ENCODE measurements at regions not wholly inside any gene's neighbourhood (a gene's known extent, or its start where the extent isn't known, plus 50 kb on each side); places are given as distances from the start of the nearest gene placed in this dataset.
"Not testable (repeated sequence)": the region's sequence is repeated elsewhere in the genome, so short reads cannot be mapped to it uniquely, and the experiment has no call there.

DNA sequence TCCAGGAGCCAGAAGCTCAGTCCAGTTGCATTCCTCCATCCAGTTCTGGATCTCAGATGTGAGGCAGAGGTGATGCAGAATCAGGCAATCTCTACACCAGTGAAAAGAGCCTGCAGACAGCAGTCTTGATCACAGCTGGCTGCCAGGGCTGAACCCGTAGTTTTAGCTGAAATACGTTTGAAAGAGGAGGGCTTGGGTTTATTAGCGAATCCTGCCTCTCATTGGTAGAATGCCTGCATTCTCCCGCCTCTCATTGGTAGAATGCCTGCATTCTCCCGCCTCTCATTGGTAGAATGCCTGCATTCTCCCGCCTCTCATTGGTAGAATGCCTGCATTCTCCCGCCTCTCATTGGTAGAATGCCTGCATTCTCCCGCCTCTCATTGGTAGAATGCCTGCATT is 359.4 kb upstream of the TPM1 start:
- not testable (repeated sequence) for H3K9me3 ChIP-seq (ENCODE audit: insufficient read depth, low read depth, low read length); H3K4me1 ChIP-seq (ENCODE audit: insufficient read depth, low read length); H3K9ac ChIP-seq (ENCODE audit: low read depth, low read length); H3K27me3 ChIP-seq (ENCODE audit: insufficient read depth, low read length); H3K36me3 ChIP-seq (ENCODE audit: insufficient read depth, low read depth, low read length); H3K4me3 ChIP-seq (ENCODE audit: low read length); H3K27ac ChIP-seq (ENCODE audit: low read length)

DNA sequence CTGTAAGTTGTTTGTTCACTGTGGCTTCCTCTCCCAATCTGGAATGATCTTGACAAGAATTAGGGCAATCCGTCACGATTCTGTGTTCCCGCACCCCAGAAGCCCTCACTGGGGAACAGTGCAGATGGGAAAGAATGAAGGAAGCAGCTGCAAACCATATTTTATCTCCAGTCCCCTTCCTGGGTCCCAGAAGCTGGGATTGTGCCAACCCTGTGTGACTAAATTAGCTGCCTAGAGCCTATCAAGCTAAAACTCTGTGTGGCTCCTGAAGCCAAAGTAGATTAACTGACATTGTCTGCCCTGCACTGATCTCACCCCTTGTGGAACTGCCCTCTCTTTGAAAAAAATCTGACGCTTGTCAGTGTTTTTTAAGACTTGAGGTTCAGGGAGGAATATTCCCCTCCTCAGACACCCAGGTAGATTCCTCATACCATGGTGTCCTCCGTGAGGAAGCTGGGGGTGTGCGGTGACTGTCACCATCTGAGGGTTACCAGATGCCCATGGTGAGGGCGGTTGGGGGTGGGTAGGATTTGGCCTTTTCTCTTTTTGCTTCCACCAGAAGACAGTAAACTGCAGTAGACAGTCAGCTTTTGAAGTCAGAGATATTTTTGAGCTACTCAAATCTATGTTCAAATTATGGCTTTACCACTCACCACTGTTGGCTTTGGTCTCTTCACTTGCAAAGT is 358.3 kb upstream of the TPM1 start:
- no peak overlapping the region for H3K27ac ChIP-seq (ENCODE audit: low read length)
- no peaks in the 10 kb centered on the region for H3K4me1 ChIP-seq (ENCODE audit: insufficient read depth, low read length)
- no peak overlapping the region for H3K4me3 ChIP-seq (ENCODE audit: low read length)
- H3K9ac ChIP-seq (ENCODE audit: low read depth, low read length): no peak overlapping the region
- no peaks in the 10 kb centered on the region for H3K27me3 ChIP-seq (ENCODE audit: insufficient read depth, low read length)
- H3K9me3 ChIP-seq (ENCODE audit: insufficient read depth, low read depth, low read length): no peaks in the 10 kb centered on the region
- no peaks in the 10 kb centered on the region for H3K36me3 ChIP-seq (ENCODE audit: insufficient read depth, low read depth, low read length)

DNA sequence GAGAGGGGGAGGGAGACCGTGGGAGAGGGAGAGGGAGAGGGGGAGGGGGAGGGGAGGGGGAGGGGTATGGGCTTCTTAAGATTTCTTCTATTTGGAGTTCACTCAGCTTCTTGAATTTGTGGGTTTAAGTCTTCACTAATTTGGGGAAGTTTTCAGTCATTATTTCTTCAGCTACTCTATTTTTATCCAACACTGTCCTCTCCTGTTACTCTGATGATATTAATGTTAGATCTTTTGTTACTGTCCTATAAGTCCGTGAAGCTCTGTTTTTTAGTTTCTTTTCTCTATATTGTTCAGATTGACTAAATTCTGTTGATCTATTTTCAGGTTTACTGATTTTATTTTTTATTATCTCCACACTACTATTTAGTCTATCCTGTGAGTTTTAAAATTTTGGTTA is 351.5 kb upstream of the TPM1 start:
- Histone ChIP-seq H3K4me3 (ENCODE audit: low read length) (no peak overlapping the region), H3K9ac (ENCODE audit: low read depth, low read length) (no peak overlapping the region), H3K9me3 (ENCODE audit: insufficient read depth, low read depth, low read length) (no peaks in the 10 kb centered on the region), H3K27ac (ENCODE audit: low read length) (no peak overlapping the region), H3K4me1 (ENCODE audit: insufficient read depth, low read length) (no peaks in the 10 kb centered on the region), H3K27me3 (ENCODE audit: insufficient read depth, low read length) (no peaks in the 10 kb centered on the region), H3K36me3 (ENCODE audit: insufficient read depth, low read depth, low read length) (peaks cover 6% of the 10 kb centered on the region)

DNA sequence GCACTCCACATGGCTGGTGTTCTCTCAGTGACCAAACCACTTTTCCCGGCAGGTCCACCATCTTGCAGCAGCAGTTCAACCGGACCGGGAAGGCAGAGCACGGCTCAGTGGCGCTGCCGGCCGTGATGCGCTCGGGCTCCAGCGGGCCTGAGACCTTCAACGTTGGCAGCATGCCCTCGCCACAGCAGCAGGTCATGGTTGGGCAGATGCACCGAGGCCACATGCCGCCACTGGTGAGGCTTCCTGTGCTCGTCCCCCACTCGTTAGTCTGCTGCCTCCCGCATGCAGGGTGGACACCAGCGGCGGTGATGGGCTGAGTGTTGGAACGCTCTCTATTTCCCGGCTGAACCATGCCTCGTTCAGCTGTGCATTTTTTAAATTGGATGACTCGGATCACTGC is 344.9 kb upstream of the TPM1 start:
- no peak overlapping the region for H3K27ac ChIP-seq (ENCODE audit: low read length)
- H3K4me1 ChIP-seq (ENCODE audit: insufficient read depth, low read length): no peaks in the 10 kb centered on the region

DNA sequence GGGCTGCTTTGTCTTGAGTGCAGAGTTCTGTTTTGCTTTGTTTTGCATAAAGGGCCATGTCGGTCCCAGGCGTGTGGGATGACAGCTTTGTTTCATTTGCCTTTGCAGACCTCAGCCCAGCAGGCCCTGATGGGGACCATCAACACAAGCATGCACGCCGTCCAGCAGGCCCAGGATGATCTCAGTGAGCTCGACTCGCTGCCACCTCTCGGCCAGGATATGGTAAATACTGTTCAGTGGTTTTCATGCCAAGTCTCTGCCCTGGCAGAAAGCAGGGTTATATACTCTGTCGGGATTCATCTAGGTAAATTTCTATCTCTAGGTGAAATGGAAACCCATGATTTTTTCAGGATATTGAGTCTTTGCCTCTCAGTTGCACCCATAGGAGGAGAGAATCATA is 343.9 kb upstream of the TPM1 start:
- Histone ChIP-seq H3K27ac (ENCODE audit: low read length) (no peak overlapping the region), H3K4me1 (ENCODE audit: insufficient read depth, low read length) (no peaks in the 10 kb centered on the region), H3K36me3 (ENCODE audit: insufficient read depth, low read depth, low read length) (peaks cover 35% of the 10 kb centered on the region), H3K27me3 (ENCODE audit: insufficient read depth, low read length) (no peaks in the 10 kb centered on the region), H3K9ac (ENCODE audit: low read depth, low read length) (no peak overlapping the region), H3K9me3 (ENCODE audit: insufficient read depth, low read depth, low read length) (no peaks in the 10 kb centered on the region), H3K4me3 (ENCODE audit: low read length) (no peak overlapping the region)

More for the DNA sequence above, 344.9 kb upstream of the TPM1 start:
- H3K4me3 ChIP-seq (ENCODE audit: low read length): no peak overlapping the region
- H3K36me3 ChIP-seq (ENCODE audit: insufficient read depth, low read depth, low read length): peaks cover 33% of the 10 kb centered on the region
- H3K9ac ChIP-seq (ENCODE audit: low read depth, low read length): no peak overlapping the region
- H3K27me3 ChIP-seq (ENCODE audit: insufficient read depth, low read length): no peaks in the 10 kb centered on the region
- no peaks in the 10 kb centered on the region for H3K9me3 ChIP-seq (ENCODE audit: insufficient read depth, low read depth, low read length)

DNA sequence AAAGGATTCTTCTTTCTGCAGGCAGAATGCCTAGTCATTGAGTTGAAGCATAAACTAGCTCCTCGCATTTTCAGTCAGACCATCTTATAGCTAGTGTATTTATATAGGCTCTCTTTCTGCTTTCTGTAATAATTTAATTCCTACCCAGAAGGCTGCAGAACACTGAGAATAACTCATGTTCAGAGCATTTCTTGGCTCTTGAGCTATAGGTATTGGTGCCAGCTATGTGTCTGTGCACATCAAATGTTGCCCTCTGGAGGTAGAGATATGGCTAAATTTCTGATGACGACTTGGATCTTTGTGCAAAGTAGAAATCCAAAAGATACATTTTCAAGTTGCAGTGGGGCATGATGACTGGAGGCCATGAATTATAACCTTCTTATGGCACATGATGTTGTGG is 336.2 kb upstream of the TPM1 start:
- Histone ChIP-seq H3K9ac (ENCODE audit: low read depth, low read length) (no peak overlapping the region), H3K27ac (ENCODE audit: low read length) (no peak overlapping the region), H3K9me3 (ENCODE audit: insufficient read depth, low read depth, low read length) (no peaks in the 10 kb centered on the region), H3K27me3 (ENCODE audit: insufficient read depth, low read length) (no peaks in the 10 kb centered on the region), H3K36me3 (ENCODE audit: insufficient read depth, low read depth, low read length) (peaks cover 14% of the 10 kb centered on the region), H3K4me1 (ENCODE audit: insufficient read depth, low read length) (no peaks in the 10 kb centered on the region; the same call in 1 of the 2 replicates), H3K4me3 (ENCODE audit: low read length) (no peak overlapping the region)

DNA sequence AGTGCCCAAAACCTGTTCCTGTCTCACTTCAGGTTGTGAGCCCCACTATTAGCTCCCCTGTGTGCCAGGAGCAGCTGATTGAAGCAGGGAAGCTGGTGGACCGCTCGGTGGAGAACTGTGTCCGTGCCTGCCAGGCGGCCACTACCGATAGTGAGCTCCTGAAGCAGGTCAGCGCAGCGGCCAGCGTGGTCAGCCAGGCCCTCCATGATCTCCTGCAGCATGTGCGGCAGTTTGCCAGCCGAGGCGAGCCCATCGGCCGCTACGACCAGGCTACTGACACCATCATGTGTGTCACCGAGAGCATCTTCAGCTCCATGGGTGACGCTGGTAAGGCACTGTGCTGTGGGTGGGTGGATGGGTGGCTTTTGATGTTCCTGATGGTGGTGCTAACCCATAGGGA is 334.1 kb upstream of the TPM1 start:
- H3K4me3 ChIP-seq (ENCODE audit: low read length): no peak overlapping the region
- H3K9me3 ChIP-seq (ENCODE audit: insufficient read depth, low read depth, low read length): no peaks in the 10 kb centered on the region
- no peaks in the 10 kb centered on the region; the same call in 1 of the 2 replicates for H3K4me1 ChIP-seq (ENCODE audit: insufficient read depth, low read length)
- H3K9ac ChIP-seq (ENCODE audit: low read depth, low read length): no peak overlapping the region
- peaks cover 15% of the 10 kb centered on the region; the same call in 1 of the 2 replicates for H3K36me3 ChIP-seq (ENCODE audit: insufficient read depth, low read depth, low read length)
- no peaks in the 10 kb centered on the region for H3K27me3 ChIP-seq (ENCODE audit: insufficient read depth, low read length)
- H3K27ac ChIP-seq (ENCODE audit: low read length): no peak overlapping the region

DNA sequence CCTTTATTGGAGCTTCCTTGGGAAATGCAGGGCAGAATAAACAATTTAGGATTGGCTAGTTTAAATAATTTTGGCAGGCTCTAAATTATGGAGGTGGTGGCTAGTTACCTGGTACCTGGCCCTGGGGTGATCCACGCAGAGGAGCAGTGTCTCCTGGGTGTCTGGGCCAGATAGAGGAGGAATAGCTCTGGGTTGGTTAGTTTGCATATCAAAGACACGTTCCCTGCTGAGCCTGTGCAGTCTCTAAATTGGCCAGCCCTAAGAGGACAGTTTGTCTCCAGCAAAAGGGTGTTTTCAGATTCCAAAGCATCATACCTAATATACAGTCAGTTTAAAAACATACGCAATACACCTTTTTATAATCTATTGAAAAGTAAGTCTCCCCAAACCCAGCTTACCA is 333.3 kb upstream of the TPM1 start:
- H3K36me3 ChIP-seq (ENCODE audit: insufficient read depth, low read depth, low read length): peaks cover 15% of the 10 kb centered on the region; the same call in 1 of the 2 replicates
- no peak overlapping the region for H3K4me3 ChIP-seq (ENCODE audit: low read length)
- H3K9me3 ChIP-seq (ENCODE audit: insufficient read depth, low read depth, low read length): no peaks in the 10 kb centered on the region
- no peak overlapping the region for H3K9ac ChIP-seq (ENCODE audit: low read depth, low read length)
- no peak overlapping the region for H3K27ac ChIP-seq (ENCODE audit: low read length)
- no peaks in the 10 kb centered on the region for H3K27me3 ChIP-seq (ENCODE audit: insufficient read depth, low read length)
- H3K4me1 ChIP-seq (ENCODE audit: insufficient read depth, low read length): no peaks in the 10 kb centered on the region; the same call in 1 of the 2 replicates

DNA sequence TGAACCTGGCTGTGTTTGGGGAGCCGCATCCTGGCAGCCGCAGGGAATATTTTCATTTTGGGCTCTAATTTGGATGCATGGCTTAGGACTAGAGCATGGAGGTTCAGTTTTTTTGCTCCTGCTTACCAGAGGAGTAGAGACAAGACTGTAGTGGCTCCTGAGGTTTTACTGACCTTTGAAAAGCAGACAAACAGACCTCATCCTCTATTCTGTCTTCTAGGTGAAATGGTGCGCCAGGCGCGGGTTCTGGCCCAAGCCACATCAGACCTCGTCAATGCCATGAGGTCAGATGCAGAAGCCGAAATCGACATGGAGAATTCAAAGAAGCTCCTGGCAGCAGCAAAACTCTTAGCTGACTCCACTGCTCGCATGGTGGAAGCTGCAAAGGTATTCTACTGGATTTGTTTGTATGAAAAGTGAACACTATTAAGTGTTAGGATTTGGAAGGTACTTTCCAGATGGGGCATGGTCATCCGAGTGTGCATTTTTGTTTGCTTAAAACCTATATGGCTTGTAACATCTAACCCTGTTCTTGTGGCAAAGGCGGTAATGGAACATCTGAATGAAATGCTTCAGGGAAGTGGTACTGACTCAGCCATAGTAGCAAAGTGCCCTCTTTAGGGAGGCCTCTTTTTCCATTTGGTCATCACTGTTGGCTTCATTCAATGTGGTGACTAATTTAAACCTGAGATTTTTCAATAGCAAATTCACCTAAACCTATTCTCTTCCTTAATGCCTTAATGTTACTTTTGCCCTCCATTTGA is 330.7 kb upstream of the TPM1 start:
- no peaks in the 10 kb centered on the region; the same call in 1 of the 2 replicates for H3K4me1 ChIP-seq (ENCODE audit: insufficient read depth, low read length)
- no peak overlapping the region for H3K27ac ChIP-seq (ENCODE audit: low read length)
- H3K9ac ChIP-seq (ENCODE audit: low read depth, low read length): no peak overlapping the region
- no peak overlapping the region for H3K4me3 ChIP-seq (ENCODE audit: low read length)
- peaks cover 15% of the 10 kb centered on the region; the same call in 1 of the 2 replicates for H3K36me3 ChIP-seq (ENCODE audit: insufficient read depth, low read depth, low read length)
- no peaks in the 10 kb centered on the region for H3K9me3 ChIP-seq (ENCODE audit: insufficient read depth, low read depth, low read length)
- H3K27me3 ChIP-seq (ENCODE audit: insufficient read depth, low read length): no peaks in the 10 kb centered on the region

DNA sequence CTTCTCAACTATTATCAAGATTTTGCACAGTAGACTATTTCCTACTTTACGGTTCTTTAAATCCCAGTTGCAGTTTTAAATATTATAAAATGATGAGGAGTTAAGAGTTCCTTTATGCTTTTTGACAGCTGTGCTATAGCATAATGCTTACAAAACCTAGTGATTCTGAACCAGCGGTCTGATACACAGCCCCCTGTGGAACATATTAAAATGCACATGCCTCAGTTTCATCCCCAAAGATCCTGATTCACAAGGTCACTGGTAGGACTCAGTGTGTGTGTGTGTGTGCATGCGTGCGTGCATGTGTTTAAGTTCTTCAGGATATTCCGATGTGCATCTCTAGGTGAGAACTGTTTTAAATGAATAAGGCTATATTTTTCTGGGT is 330.1 kb upstream of the TPM1 start:
- H3K36me3 ChIP-seq (ENCODE audit: insufficient read depth, low read depth, low read length): peaks cover 15% of the 10 kb centered on the region
- no peaks in the 10 kb centered on the region for H3K9me3 ChIP-seq (ENCODE audit: insufficient read depth, low read depth, low read length)
- H3K4me1 ChIP-seq (ENCODE audit: insufficient read depth, low read length): no peaks in the 10 kb centered on the region; the same call in 1 of the 2 replicates
- no peak overlapping the region for H3K9ac ChIP-seq (ENCODE audit: low read depth, low read length)
- no peaks in the 10 kb centered on the region for H3K27me3 ChIP-seq (ENCODE audit: insufficient read depth, low read length)
- no peak overlapping the region for H3K4me3 ChIP-seq (ENCODE audit: low read length)
- no peak overlapping the region for H3K27ac ChIP-seq (ENCODE audit: low read length)

DNA sequence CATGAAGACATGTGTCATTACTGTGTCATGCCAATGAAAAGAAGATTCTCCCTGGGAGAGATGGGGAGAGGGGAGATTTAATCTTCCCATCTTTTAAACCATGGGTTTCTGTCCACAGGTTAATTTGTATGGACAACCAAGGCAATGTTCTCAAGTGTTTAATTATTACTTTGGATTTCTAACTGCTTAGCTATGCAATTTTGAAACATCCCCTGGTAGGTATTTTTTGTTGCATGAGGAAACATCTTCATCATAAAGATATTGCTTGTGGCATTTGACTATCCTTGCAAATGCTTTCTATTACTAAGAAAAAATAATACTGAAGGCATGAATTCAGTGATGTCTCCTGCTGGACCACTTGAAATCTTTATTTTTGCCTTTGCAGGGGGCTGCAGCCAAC is 326.6 kb upstream of the TPM1 start:
- Histone ChIP-seq H3K4me1 (ENCODE audit: insufficient read depth, low read length) (no peaks in the 10 kb centered on the region), H3K27me3 (ENCODE audit: insufficient read depth, low read length) (no peaks in the 10 kb centered on the region), H3K36me3 (ENCODE audit: insufficient read depth, low read depth, low read length) (peaks cover 32% of the 10 kb centered on the region), H3K9me3 (ENCODE audit: insufficient read depth, low read depth, low read length) (no peaks in the 10 kb centered on the region), H3K27ac (ENCODE audit: low read length) (no peak overlapping the region), H3K9ac (ENCODE audit: low read depth, low read length) (no peak overlapping the region), H3K4me3 (ENCODE audit: low read length) (no peak overlapping the region)

DNA sequence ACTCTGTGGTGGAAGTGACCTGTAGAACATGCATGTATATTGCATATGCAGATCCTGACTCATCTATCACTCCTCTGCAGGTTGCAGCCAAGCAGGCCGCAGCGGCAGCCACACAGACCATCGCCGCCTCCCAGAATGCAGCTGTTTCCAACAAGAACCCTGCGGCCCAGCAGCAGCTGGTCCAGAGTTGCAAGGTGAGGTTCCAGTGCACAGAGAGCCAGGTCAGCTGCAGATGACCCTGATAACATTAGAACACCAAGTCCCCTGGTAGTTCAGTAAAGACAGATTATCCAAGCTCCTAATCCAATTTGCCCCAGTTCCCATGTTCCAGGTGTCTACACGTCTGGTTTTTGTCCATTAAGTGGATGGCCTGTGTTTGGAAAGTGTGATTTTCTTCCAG is 325.1 kb upstream of the TPM1 start:
- no peaks in the 10 kb centered on the region for H3K27me3 ChIP-seq (ENCODE audit: insufficient read depth, low read length)
- peaks cover 23% of the 10 kb centered on the region for H3K36me3 ChIP-seq (ENCODE audit: insufficient read depth, low read depth, low read length)
- H3K27ac ChIP-seq (ENCODE audit: low read length): no peak overlapping the region
- no peak overlapping the region for H3K9ac ChIP-seq (ENCODE audit: low read depth, low read length)
- H3K9me3 ChIP-seq (ENCODE audit: insufficient read depth, low read depth, low read length): no peaks in the 10 kb centered on the region
- no peaks in the 10 kb centered on the region for H3K4me1 ChIP-seq (ENCODE audit: insufficient read depth, low read length)
- H3K4me3 ChIP-seq (ENCODE audit: low read length): no peak overlapping the region

All from iPS-20b (cell line).